ENCODE measurements at regions not wholly inside any gene's neighbourhood (a gene's known extent, or its start where the extent isn't known, plus 50 kb on each side); places are given as distances from the start of the nearest gene placed in this dataset.
"Not testable (repeated sequence)": the region's sequence is repeated elsewhere in the genome, so short reads cannot be mapped to it uniquely, and the experiment has no call there.

- no peak for DNase-seq (ENCODE audit: low read depth in 2 of 2)
These were observed 121.1 kb downstream of the TRIM27 start for GRCh38 chr6:28802417-28803336.

- no peak for DNase-seq (ENCODE audit: low read depth in 2 of 2)
These were observed 120.5 kb downstream of the TRIM27 start for GRCh38 chr6:28803337-28803709.

GRCh38 chr6:28807682-28808280, 116.0 kb downstream of the TRIM27 start:
- peak in 1 of 2 experiments; percentile 29 for DNase-seq (ENCODE audit: low read depth in 2 of 2)

- DNase-seq (ENCODE audit: low read depth in 2 of 2): no peak
These were observed 115.4 kb downstream of the TRIM27 start for GRCh38 chr6:28808383-28808782.

- DNase-seq (ENCODE audit: low read depth in 2 of 2): no peak
These were observed 113.7 kb downstream of the TRIM27 start for GRCh38 chr6:28809947-28810658.

- no peak for DNase-seq (ENCODE audit: low read depth in 2 of 2)
These were observed 113.1 kb downstream of the TRIM27 start for GRCh38 chr6:28810659-28811053.

GRCh38 chr6:28811873-28812272, 111.9 kb downstream of the TRIM27 start:
- DNase-seq (ENCODE audit: low read depth in 2 of 2): no peak

GRCh38 chr6:28812778-28813569, 110.8 kb downstream of the TRIM27 start:
- no peak for DNase-seq (ENCODE audit: low read depth in 2 of 2)

- DNase-seq (ENCODE audit: low read depth in 2 of 2): no peak
These were observed 109.5 kb downstream of the TRIM27 start for GRCh38 chr6:28814032-28814976.

GRCh38 chr6:28816339-28816908, 107.4 kb downstream of the TRIM27 start:
- DNase-seq (ENCODE audit: low read depth in 2 of 2): no peak

GRCh38 chr6:28816909-28817807, 106.6 kb downstream of the TRIM27 start:
- peak in 1 of 2 experiments; percentile 38 for DNase-seq (ENCODE audit: low read depth in 2 of 2)

- DNase-seq (ENCODE audit: low read depth in 2 of 2): no peak
These were observed 106.0 kb downstream of the TRIM27 start for GRCh38 chr6:28817808-28818145.

- no peak for DNase-seq (ENCODE audit: low read depth in 2 of 2)
These were observed 98.7 kb downstream of the TRIM27 start for GRCh38 chr6:28824793-28825731.

- DNase-seq (ENCODE audit: low read depth in 2 of 2): no peak
These were observed 98.0 kb downstream of the TRIM27 start for GRCh38 chr6:28825732-28826293.

GRCh38 chr6:28831683-28832082, 92.1 kb downstream of the TRIM27 start:
- DNase-seq (ENCODE audit: low read depth in 2 of 2): not testable (repeated sequence)

GRCh38 chr6:28836703-28837102, 87.1 kb downstream of the TRIM27 start:
- not testable (repeated sequence) for DNase-seq (ENCODE audit: low read depth in 2 of 2)

- DNase-seq (ENCODE audit: low read depth in 2 of 2): peak; percentile 34 to 36
These were observed 85.5 kb downstream of the TRIM27 start for GRCh38 chr6:28838289-28838633.

All from fibroblast of skin of left biceps (primary cell).